Activated B cell treated with CpG ODN at 0.5 μM for 24 hours (primary cell): ENCODE measurements at regions not wholly inside any gene's neighbourhood (a gene's known extent, or its start where the extent isn't known, plus 50 kb on each side); places are given as distances from the start of the nearest gene placed in this dataset.

Experiments
- ATAC-seq: fragments of 200-7000 bp; cut with Tn5 transposase; one replicate; pipeline ENCODE4 v1.10.0; 2021; ENCODE audit warnings: low read depth, mild to moderate bottlenecking, moderate library complexity
- CTCF ChIA-PET: fragments of 350-600 bp; sonication (Branson Sonifier 250); formaldehyde crosslinking; loops from one replicate; lab custom pipeline; 2021; ENCODE audit warnings: antibody characterized with exemption; lab: Charles Lee
- POLR2A ChIA-PET: fragments of 350-600 bp; sonication (Branson Sonifier 250); formaldehyde crosslinking; loops from one replicate; lab custom pipeline; 2021; ENCODE audit warnings: antibody characterized with exemption; lab: Charles Lee
- DNase-seq: peaks from one replicate; pipeline ENCODE4 v3.0.0; 2022
- H3K27ac Mint-ChIP-seq: one replicate; pipeline ENCODE4 v1.8.0; 2020; ENCODE audit warnings: mixed read lengths
- H3K27me3 Mint-ChIP-seq: one replicate; pipeline ENCODE4 v1.8.0; 2021; ENCODE audit warnings: mixed read lengths
- H3K36me3 Mint-ChIP-seq: one replicate; pipeline ENCODE4 v1.8.0; 2021; ENCODE audit warnings: low read depth, mixed read lengths
- H3K4me1 Mint-ChIP-seq: one replicate; pipeline ENCODE4 v1.8.0; 2021; ENCODE audit warnings: mixed read lengths
- H3K4me3 Mint-ChIP-seq: one replicate; pipeline ENCODE4 v1.8.0; 2020; ENCODE audit warnings: mild to moderate bottlenecking, mixed read lengths
- H3K9me3 Mint-ChIP-seq: one replicate; pipeline ENCODE4 v1.8.0; 2020; ENCODE audit warnings: mixed read lengths
- intact Hi-C: fragments of 100-400 bp; cut with micrococcal nuclease; formaldehyde crosslinking; loops from one replicate; pipeline ENCODE4 v1.15.1; 2024
- TF ChIP-seq, protein P1 (sequence below): fragments of 200-600 bp; IDR thresholded peaks from one replicate; pipeline ENCODE4 v1.8.0; 2022; ENCODE audit warnings: antibody characterized with exemption, mild to moderate bottlenecking

DNA sequence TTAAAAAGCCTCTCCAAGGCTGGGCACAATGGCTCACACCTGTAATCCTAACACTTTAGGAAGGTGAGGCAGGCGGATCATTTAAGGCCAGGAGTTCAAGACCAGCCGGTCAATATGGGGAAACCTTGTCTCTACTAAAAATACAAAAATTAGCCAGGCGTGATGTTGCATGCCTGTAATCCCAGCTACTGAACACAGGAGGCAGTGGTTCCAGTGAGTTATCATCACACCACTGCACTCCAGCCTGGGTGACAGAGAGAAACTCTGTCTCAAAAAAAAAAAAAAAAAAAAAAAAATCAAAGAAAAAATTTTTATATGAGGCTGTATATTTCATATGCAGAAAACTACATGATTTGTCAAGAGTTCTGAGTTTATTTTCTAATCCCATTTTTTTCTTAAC, 1107.1 kb upstream of the TMPRSS15 start:
- DNase-seq: no peak
- H3K27me3 Mint-ChIP-seq: no peaks in the 10 kb centered on the region
- no peak overlapping the region for H3K27ac Mint-ChIP-seq
- no peak overlapping the region for H3K4me3 Mint-ChIP-seq
- intact Hi-C loops: no loop called here
- TF ChIP-seq, protein P1, sequence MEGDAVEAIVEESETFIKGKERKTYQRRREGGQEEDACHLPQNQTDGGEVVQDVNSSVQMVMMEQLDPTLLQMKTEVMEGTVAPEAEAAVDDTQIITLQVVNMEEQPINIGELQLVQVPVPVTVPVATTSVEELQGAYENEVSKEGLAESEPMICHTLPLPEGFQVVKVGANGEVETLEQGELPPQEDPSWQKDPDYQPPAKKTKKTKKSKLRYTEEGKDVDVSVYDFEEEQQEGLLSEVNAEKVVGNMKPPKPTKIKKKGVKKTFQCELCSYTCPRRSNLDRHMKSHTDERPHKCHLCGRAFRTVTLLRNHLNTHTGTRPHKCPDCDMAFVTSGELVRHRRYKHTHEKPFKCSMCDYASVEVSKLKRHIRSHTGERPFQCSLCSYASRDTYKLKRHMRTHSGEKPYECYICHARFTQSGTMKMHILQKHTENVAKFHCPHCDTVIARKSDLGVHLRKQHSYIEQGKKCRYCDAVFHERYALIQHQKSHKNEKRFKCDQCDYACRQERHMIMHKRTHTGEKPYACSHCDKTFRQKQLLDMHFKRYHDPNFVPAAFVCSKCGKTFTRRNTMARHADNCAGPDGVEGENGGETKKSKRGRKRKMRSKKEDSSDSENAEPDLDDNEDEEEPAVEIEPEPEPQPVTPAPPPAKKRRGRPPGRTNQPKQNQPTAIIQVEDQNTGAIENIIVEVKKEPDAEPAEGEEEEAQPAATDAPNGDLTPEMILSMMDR: no peak
- ATAC-seq: no peak
- no peaks in the 10 kb centered on the region for H3K36me3 Mint-ChIP-seq
- peaks cover 11% of the 10 kb centered on the region for H3K9me3 Mint-ChIP-seq
- ChIA-PET POLR2A (no interaction called here), CTCF (no interaction called here)
- no peaks in the 10 kb centered on the region for H3K4me1 Mint-ChIP-seq

DNA sequence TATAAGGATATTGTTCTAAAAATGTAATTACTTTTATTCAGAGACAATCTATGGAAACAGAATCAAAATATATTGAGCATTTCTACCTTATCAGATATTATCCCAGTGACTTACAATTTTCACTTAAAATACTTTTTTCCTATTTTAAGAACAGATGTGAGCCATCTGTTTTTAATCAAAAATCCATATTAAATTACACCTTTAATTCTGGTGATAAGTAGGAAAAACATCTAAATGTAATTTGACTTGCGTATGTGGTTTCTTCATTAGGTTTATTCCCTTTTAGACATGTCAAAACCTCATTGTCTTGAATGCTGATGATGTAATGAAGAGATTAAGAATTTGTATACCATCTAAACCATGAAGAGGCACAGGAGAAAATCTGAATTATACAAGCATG, 1118.8 kb upstream of the TMPRSS15 start:
- intact Hi-C loops: no loop called here
- Mint-ChIP-seq H3K4me3 (no peak overlapping the region), H3K9me3 (peaks cover 6% of the 10 kb centered on the region), H3K27ac (no peak overlapping the region), H3K4me1 (no peaks in the 10 kb centered on the region), H3K27me3 (no peaks in the 10 kb centered on the region), H3K36me3 (no peaks in the 10 kb centered on the region)
- ChIA-PET CTCF (no interaction called here), POLR2A (no interaction called here)
- DNase-seq: no peak
- TF ChIP-seq, protein P1: no peak
- ATAC-seq: no peak

DNA sequence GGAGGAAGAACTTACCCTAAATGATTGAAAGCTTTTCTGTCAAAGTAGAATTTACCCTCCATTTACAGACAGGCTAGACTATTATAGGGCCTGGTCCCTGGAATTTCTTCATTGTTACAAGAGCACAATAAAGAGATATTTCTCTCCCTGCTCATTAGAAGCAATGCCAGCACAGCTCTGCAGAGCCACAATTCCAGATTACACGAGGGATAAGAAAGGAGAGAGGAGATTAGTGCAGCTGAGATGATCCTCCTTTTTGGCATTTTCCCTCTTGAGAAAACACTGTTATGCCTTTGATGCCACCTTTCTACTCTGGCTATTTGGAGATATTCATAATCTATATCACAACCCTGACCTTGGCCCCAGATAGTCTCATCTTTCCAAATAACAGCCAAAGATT, 1119.5 kb upstream of the TMPRSS15 start:
- H3K4me3 Mint-ChIP-seq: no peak overlapping the region

DNA sequence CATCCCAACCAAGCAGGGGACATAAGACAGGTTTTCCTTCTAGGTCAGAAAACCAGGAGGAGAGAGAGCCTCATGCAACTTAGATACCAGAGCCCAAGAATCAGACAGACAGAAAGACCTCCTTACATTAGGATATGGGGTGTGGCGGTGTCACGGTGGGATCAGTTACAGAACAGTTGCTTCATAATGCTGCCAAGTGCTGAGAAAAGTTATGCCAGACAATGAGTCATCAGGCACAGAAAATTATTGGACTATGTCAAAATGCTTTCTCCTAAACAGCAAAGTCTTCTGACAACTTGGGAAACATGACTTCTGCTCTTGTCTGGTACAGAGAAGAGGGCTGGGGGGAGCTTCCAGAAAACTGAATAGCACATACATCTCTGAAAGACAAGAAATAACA, 1120.2 kb upstream of the TMPRSS15 start:
- no peak overlapping the region for H3K4me3 Mint-ChIP-seq
- CTCF ChIA-PET: no interaction called here
- H3K4me1 Mint-ChIP-seq: no peaks in the 10 kb centered on the region
- DNase-seq: no peak
- intact Hi-C loops: no loop called here
- H3K36me3 Mint-ChIP-seq: no peaks in the 10 kb centered on the region
- H3K9me3 Mint-ChIP-seq: peaks cover 5% of the 10 kb centered on the region
- TF ChIP-seq, protein P1: no peak
- no peaks in the 10 kb centered on the region for H3K27me3 Mint-ChIP-seq
- ATAC-seq: no peak
- POLR2A ChIA-PET: no interaction called here
- H3K27ac Mint-ChIP-seq: no peak overlapping the region

More for the DNA sequence above, 1119.5 kb upstream of the TMPRSS15 start:
- no peaks in the 10 kb centered on the region for H3K27me3 Mint-ChIP-seq
- intact Hi-C loops: no loop called here
- TF ChIP-seq, protein P1: no peak
- CTCF ChIA-PET: no interaction called here
- H3K9me3 Mint-ChIP-seq: peaks cover 6% of the 10 kb centered on the region
- no peaks in the 10 kb centered on the region for H3K36me3 Mint-ChIP-seq
- DNase-seq (no peak), ATAC-seq (no peak)
- POLR2A ChIA-PET: no interaction called here
- H3K27ac Mint-ChIP-seq: no peak overlapping the region
- H3K4me1 Mint-ChIP-seq: no peaks in the 10 kb centered on the region

DNA sequence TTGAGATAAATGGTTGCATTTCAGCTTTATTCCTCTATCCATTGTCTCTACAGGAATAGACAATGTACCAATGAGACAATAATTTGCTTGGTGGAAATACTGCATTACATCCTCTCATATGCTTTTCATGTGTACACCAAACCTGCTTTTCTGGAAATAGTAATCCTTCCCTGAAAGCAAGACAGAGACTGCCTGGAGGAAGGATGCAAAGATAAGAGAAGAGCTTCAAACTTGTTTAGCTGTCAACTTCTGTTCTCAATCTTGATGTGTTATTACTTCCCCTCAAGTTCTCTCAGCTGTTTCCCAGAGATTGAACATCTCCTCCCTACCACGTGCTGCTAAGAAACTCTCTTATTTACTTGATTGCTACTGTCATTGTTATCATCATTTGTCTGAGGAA, 1125.4 kb upstream of the TMPRSS15 start:
- Mint-ChIP-seq H3K36me3 (no peaks in the 10 kb centered on the region), H3K4me1 (no peaks in the 10 kb centered on the region), H3K27ac (no peak overlapping the region), H3K9me3 (peaks cover 4% of the 10 kb centered on the region), H3K4me3 (no peak overlapping the region), H3K27me3 (no peaks in the 10 kb centered on the region)
- ATAC-seq: no peak
- no peak for DNase-seq
- TF ChIP-seq, protein P1: no peak
- intact Hi-C loops: no loop called here
- ChIA-PET CTCF (no interaction called here), POLR2A (no interaction called here)
